ENCODE measurements at regions not wholly inside any gene's neighbourhood (a gene's known extent, or its start where the extent isn't known, plus 50 kb on each side); places are given as distances from the start of the nearest gene placed in this dataset.

DNA sequence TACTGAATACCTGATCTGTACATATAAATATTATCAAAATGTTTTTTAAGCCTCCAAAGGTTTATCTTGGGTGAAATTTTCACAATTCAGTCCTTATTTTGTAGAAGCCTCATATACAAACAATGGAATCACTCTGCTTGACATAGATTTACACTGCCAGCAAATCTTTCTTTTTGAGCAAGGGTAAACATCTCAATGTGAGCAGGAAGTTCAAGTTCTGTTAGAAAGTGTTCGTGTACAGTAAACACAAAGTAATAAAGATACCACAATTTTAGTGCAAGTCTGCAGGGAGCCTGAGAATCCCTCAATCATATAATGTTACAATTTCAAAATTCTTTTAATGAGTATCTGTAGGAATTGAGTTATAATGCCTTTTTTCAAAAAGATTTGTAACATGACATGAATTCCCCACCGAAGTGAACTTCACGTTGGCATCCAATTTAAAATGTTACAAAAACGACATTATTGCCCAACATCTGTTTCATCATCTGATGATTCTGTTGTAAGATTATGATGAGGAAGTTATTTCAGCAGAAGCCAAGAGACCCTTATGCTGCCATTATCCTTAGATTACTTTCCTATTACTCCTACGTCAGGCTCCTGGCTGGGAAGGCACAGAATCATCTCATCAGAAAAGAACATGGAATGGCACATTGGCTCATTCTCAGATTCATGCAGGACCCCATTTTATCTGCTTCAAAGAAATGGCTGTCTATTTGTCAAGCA lies 283.9 kb upstream of the ACVR2A start:
- no peak for ATAC-seq

DNA sequence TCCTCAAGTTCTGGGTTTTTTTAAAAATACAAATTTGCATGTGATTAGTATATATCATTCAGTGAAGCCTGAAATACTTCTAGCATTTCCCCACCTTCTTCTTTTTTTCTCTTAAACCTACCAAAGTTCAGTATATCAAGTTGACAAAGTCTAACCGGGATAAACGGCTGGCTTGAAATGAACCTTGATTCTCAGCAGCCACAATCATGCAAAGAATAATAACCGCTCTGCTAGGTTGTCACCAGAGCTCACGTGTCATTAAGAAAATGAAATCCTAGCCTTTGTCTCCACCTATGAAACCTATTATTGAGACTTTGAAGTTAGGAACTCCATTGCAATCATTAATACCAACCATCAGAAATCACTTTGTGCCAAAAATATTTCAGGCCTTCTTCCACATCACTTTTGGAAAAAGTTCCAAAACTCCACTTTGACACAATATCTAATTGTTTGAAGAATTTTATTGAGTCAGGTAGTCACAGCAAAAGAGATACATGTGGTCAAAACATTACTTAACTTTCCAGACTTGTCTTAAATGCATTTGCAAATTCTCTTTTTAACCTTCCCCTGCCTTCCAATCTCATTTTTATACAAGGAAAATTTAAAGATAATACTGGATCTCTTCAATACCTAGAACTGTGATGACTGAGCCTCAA lies 285.6 kb upstream of the ACVR2A start:
- Mint-ChIP-seq H3K9me3 (no peaks in the 10 kb centered on the region), H3K4me1 (no peaks in the 10 kb centered on the region), H3K4me3 (no peak overlapping the region), H3K27ac (no peak overlapping the region), H3K36me3 (ENCODE audit: low read depth) (no peaks in the 10 kb centered on the region), H3K27me3 (ENCODE audit: insufficient read depth, low read depth, poor library complexity) (no peaks in the 10 kb centered on the region)
- Histone ChIP-seq H3K27me3 (ENCODE audit: insufficient read depth) (no peaks in the 10 kb centered on the region), H3K4me3 (no peak overlapping the region), H3K4me2 (no peak overlapping the region), H4K20me1 (replicated peaks; ENCODE audit: insufficient read depth) (no peaks in the 10 kb centered on the region), H3K9me2 (ENCODE audit: insufficient read depth) (no peaks in the 10 kb centered on the region), H3K27ac (ENCODE audit: low read depth) (no peak overlapping the region), H2AFZ (no peak overlapping the region), H3K4me1 (ENCODE audit: insufficient read depth) (no peaks in the 10 kb centered on the region), H3K79me2 (replicated peaks; ENCODE audit: insufficient read depth) (no peaks in the 10 kb centered on the region), H3F3A (replicated peaks; ENCODE audit: low read depth) (no peaks in the 10 kb centered on the region), H3K36me3 (ENCODE audit: insufficient read depth) (no peaks in the 10 kb centered on the region)
- no peak for ATAC-seq
- no peak for DNase-seq (ENCODE audit: low spot score)
- no peak for TF ChIP-seq CREB1 (CRISPR knock-in tag; IDR thresholded peaks at IDR 0.05; ENCODE audit: low read depth)
- TF ChIP-seq, protein P1, sequence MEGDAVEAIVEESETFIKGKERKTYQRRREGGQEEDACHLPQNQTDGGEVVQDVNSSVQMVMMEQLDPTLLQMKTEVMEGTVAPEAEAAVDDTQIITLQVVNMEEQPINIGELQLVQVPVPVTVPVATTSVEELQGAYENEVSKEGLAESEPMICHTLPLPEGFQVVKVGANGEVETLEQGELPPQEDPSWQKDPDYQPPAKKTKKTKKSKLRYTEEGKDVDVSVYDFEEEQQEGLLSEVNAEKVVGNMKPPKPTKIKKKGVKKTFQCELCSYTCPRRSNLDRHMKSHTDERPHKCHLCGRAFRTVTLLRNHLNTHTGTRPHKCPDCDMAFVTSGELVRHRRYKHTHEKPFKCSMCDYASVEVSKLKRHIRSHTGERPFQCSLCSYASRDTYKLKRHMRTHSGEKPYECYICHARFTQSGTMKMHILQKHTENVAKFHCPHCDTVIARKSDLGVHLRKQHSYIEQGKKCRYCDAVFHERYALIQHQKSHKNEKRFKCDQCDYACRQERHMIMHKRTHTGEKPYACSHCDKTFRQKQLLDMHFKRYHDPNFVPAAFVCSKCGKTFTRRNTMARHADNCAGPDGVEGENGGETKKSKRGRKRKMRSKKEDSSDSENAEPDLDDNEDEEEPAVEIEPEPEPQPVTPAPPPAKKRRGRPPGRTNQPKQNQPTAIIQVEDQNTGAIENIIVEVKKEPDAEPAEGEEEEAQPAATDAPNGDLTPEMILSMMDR (conservative IDR thresholded peaks at IDR 0.05; ENCODE audit: low read depth in 2 of 2) = no peak
- TF ChIP-seq, protein P2, sequence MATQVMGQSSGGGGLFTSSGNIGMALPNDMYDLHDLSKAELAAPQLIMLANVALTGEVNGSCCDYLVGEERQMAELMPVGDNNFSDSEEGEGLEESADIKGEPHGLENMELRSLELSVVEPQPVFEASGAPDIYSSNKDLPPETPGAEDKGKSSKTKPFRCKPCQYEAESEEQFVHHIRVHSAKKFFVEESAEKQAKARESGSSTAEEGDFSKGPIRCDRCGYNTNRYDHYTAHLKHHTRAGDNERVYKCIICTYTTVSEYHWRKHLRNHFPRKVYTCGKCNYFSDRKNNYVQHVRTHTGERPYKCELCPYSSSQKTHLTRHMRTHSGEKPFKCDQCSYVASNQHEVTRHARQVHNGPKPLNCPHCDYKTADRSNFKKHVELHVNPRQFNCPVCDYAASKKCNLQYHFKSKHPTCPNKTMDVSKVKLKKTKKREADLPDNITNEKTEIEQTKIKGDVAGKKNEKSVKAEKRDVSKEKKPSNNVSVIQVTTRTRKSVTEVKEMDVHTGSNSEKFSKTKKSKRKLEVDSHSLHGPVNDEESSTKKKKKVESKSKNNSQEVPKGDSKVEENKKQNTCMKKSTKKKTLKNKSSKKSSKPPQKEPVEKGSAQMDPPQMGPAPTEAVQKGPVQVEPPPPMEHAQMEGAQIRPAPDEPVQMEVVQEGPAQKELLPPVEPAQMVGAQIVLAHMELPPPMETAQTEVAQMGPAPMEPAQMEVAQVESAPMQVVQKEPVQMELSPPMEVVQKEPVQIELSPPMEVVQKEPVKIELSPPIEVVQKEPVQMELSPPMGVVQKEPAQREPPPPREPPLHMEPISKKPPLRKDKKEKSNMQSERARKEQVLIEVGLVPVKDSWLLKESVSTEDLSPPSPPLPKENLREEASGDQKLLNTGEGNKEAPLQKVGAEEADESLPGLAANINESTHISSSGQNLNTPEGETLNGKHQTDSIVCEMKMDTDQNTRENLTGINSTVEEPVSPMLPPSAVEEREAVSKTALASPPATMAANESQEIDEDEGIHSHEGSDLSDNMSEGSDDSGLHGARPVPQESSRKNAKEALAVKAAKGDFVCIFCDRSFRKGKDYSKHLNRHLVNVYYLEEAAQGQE (IDR thresholded peaks at IDR 0.05; ENCODE audit: unreplicated experiment) = no peak
- TF ChIP-seq POLR2AphosphoS5 (IDR thresholded peaks at IDR 0.05; ENCODE audit: low read depth) = no peak
- no peak for TF ChIP-seq STAT1 (IDR thresholded peaks at IDR 0.05; ENCODE audit: unreplicated experiment)
- no peak for TF ChIP-seq EZH2 (IDR thresholded peaks at IDR 0.05; ENCODE audit: low read depth, unreplicated experiment)

More for the DNA sequence above, 283.9 kb upstream of the ACVR2A start:
- Histone ChIP-seq H3K4me2 (no peak overlapping the region), H3K79me2 (replicated peaks; ENCODE audit: insufficient read depth) (no peaks in the 10 kb centered on the region), H3K27me3 (ENCODE audit: insufficient read depth) (no peaks in the 10 kb centered on the region), H3K36me3 (ENCODE audit: insufficient read depth) (no peaks in the 10 kb centered on the region), H3K9me2 (ENCODE audit: insufficient read depth) (no peaks in the 10 kb centered on the region), H3K4me1 (ENCODE audit: insufficient read depth) (no peaks in the 10 kb centered on the region), H3K4me3 (no peak overlapping the region), H3F3A (replicated peaks; ENCODE audit: low read depth) (no peaks in the 10 kb centered on the region), H3K27ac (ENCODE audit: low read depth) (no peak overlapping the region), H4K20me1 (replicated peaks; ENCODE audit: insufficient read depth) (no peaks in the 10 kb centered on the region), H2AFZ (no peak overlapping the region)
- H3K9me3 Mint-ChIP-seq = no peaks in the 10 kb centered on the region
- DNase-seq (ENCODE audit: low spot score) = no peak
- no peak overlapping the region for H3K4me3 Mint-ChIP-seq
- TF ChIP-seq STAT1 (IDR thresholded peaks at IDR 0.05; ENCODE audit: unreplicated experiment) (no peak), POLR2AphosphoS5 (IDR thresholded peaks at IDR 0.05; ENCODE audit: low read depth) (no peak), NANOG (IDR thresholded peaks at IDR 0.05; ENCODE audit: borderline replicate concordance) (no peak), CREB1 (CRISPR knock-in tag; IDR thresholded peaks at IDR 0.05; ENCODE audit: low read depth) (no peak), EZH2 (IDR thresholded peaks at IDR 0.05; ENCODE audit: low read depth, unreplicated experiment) (no peak)
- TF ChIP-seq, protein P1 (conservative IDR thresholded peaks at IDR 0.05; ENCODE audit: low read depth in 2 of 2) = no peak
- TF ChIP-seq, protein P2 (IDR thresholded peaks at IDR 0.05; ENCODE audit: unreplicated experiment) = no peak
- no peak overlapping the region for H3K27ac Mint-ChIP-seq
- no peaks in the 10 kb centered on the region for H3K4me1 Mint-ChIP-seq
- H3K36me3 Mint-ChIP-seq (ENCODE audit: low read depth) = no peaks in the 10 kb centered on the region
- no peaks in the 10 kb centered on the region for H3K27me3 Mint-ChIP-seq (ENCODE audit: insufficient read depth, low read depth, poor library complexity)

Data from GM23338 (cell line).